Keratinocyte (primary cell): ENCODE measurements at regions not wholly inside any gene's neighbourhood (a gene's known extent, or its start where the extent isn't known, plus 50 kb on each side); places are given as distances from the start of the nearest gene placed in this dataset.

Experiments used
- DNase-seq: peaks from one replicate; pipeline ENCODE4 v3.0.0-alpha.2; 2011; ENCODE audit warnings: low read depth, missing footprints, low spot score
- FAIRE-seq: peaks from 2 replicates; lab custom pipeline; 2011; peaks lifted over from hg19 to GRCh38; lab: Jason Lieb, UNC
- H2AFZ ChIP-seq: 2 replicates; pipeline ENCODE4 v1.6.0; 2012; ENCODE audit warnings: low read length, control low read depth, inconsistent platforms; ENCODE audit not compliant: control insufficient read depth
- H3K27ac ChIP-seq: 2 replicates; pipeline ENCODE4 v1.5.1; 2011; ENCODE audit warnings: low read length; ENCODE audit not compliant: control insufficient read depth, insufficient read depth
- H3K27me3 ChIP-seq: 3 replicates; pipeline ENCODE4 v1.6.0; 2011; ENCODE audit warnings: low read length; ENCODE audit not compliant: control insufficient read depth, insufficient read depth; ENCODE audit errors: extremely low read depth
- H3K36me3 ChIP-seq, 2 experiments: 2 replicates in 1 of 2; 3 replicates in 1 of 2; pipeline ENCODE4 v1.5.1; 2011; ENCODE audit warnings: low read length in 2 of 2, mild to moderate bottlenecking in 1 of 2; ENCODE audit not compliant: control insufficient read depth in 2 of 2, insufficient read depth in 2 of 2; ENCODE audit errors: extremely low read depth in 1 of 2
- H3K4me1 ChIP-seq: 3 replicates; pipeline ENCODE4 v1.5.1; 2011; ENCODE audit warnings: low read length; ENCODE audit not compliant: control insufficient read depth, insufficient read depth; ENCODE audit errors: extremely low read depth
- H3K4me2 ChIP-seq: 3 replicates; pipeline ENCODE4 v1.6.0; 2011; ENCODE audit warnings: low read depth, low read length; ENCODE audit not compliant: control insufficient read depth, insufficient read depth; ENCODE audit errors: extremely low read depth
- H3K4me3 ChIP-seq, 3 experiments: fragments of 200-600 bp in 1 of 3; sonication (generic) in 1 of 3; 2 replicates in 2 of 3; 3 replicates in 1 of 3; pipeline ENCODE4 v1.5.1; 2011 to 2016; ENCODE audit warnings: low read length in 3 of 3, mild to moderate bottlenecking in 3 of 3, control low read depth in 2 of 3, inconsistent platforms in 1 of 3, low read depth in 1 of 3, mixed read lengths in 1 of 3, mixed run types in 1 of 3, moderate library complexity in 1 of 3; ENCODE audit not compliant: control insufficient read depth in 2 of 3, insufficient read depth in 2 of 3; ENCODE audit errors: extremely low read depth in 1 of 3
- H3K79me2 ChIP-seq: 2 replicates; pipeline ENCODE4 v1.6.0; 2012; ENCODE audit warnings: low read length; ENCODE audit not compliant: control insufficient read depth, insufficient read depth
- H3K9ac ChIP-seq: 3 replicates; pipeline ENCODE4 v1.6.0; 2011; ENCODE audit warnings: low read length; ENCODE audit not compliant: control insufficient read depth, insufficient read depth; ENCODE audit errors: extremely low read depth
- H3K9me1 ChIP-seq: 3 replicates; pipeline ENCODE4 v1.6.0; 2011; ENCODE audit warnings: low read length; ENCODE audit not compliant: control insufficient read depth, insufficient read depth; ENCODE audit errors: extremely low read depth
- H3K9me3 ChIP-seq: 2 replicates; pipeline ENCODE4 v1.5.1; 2012; ENCODE audit warnings: low read depth, low read length; ENCODE audit not compliant: control insufficient read depth
- H4K20me1 ChIP-seq: 3 replicates; pipeline ENCODE4 v1.6.0; 2011; ENCODE audit warnings: low read length; ENCODE audit not compliant: control insufficient read depth, insufficient read depth; ENCODE audit errors: extremely low read depth
- EZH2 ChIP-seq: IDR thresholded peaks from one replicate; pipeline ENCODE4 v1.6.1; 2012; ENCODE audit warnings: inconsistent platforms, mild to moderate bottlenecking, low read length, moderate library complexity
- dilution Hi-C: fragments of 300-500 bp; cut with MboI; formaldehyde crosslinking; loops from one replicate; pipeline ENCODE4 v1.7.0; 2020; ENCODE audit warnings: low sequenced_read_pairs; ENCODE audit not compliant: extremely low pct_ligation_motif_present
- TF ChIP-seq, protein P1 (sequence below), 3 experiments: IDR thresholded peaks in 1 of 3; conservative IDR thresholded peaks in 1 of 3; optimal IDR thresholded peaks in 1 of 3; 2 replicates in 2 of 3; 3 replicates in 1 of 3; pipeline versions ENCODE3 to v1.5.1; 2011; ENCODE audit warnings: low read length in 3 of 3, mild to moderate bottlenecking in 3 of 3, moderate library complexity in 2 of 3, control low read depth in 1 of 3, inconsistent platforms in 1 of 3; ENCODE audit not compliant: insufficient read depth in 2 of 3; ENCODE audit errors: extremely low read depth in 1 of 3

DNA sequence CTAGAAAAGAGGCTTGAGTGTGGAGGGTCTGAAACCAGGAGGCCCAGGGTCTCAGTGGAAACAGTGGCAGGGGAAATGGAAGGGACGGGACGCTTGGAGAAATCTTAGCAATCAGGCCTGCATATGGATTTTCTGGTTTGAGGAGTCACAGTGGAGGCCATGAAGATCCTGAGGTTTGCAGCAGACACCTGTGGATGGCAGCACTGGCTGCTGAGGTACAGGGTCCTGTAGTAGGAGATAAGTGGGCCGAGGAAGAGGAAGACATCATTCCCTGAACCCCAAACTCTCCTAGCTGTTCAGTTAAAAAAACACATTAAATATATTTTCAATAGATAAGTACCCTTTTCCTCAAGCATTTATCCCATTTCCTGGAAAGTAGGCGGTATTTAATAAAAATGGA is 208.8 kb upstream of the IGFBP3 start:
- Histone ChIP-seq H3K27ac (no peak overlapping the region), H3K4me3 (no peak overlapping the region), H3K9me3 (no peaks in the 10 kb centered on the region), H3K4me2 (no peak overlapping the region), H3K9ac (no peak overlapping the region), H3K4me1 (peaks cover 7% of the 10 kb centered on the region), H3K27me3 (no peaks in the 10 kb centered on the region), H3K36me3 (no peaks in the 10 kb centered on the region), H4K20me1 (no peaks in the 10 kb centered on the region), H3K79me2 (no peaks in the 10 kb centered on the region), H2AFZ (no peak overlapping the region), H3K9me1 (no peaks in the 10 kb centered on the region)
- DNase-seq (no peak), FAIRE-seq (no peak)
- dilution Hi-C loops: no loop called here
- TF ChIP-seq, protein P1, sequence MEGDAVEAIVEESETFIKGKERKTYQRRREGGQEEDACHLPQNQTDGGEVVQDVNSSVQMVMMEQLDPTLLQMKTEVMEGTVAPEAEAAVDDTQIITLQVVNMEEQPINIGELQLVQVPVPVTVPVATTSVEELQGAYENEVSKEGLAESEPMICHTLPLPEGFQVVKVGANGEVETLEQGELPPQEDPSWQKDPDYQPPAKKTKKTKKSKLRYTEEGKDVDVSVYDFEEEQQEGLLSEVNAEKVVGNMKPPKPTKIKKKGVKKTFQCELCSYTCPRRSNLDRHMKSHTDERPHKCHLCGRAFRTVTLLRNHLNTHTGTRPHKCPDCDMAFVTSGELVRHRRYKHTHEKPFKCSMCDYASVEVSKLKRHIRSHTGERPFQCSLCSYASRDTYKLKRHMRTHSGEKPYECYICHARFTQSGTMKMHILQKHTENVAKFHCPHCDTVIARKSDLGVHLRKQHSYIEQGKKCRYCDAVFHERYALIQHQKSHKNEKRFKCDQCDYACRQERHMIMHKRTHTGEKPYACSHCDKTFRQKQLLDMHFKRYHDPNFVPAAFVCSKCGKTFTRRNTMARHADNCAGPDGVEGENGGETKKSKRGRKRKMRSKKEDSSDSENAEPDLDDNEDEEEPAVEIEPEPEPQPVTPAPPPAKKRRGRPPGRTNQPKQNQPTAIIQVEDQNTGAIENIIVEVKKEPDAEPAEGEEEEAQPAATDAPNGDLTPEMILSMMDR (optimal IDR thresholded peaks at IDR 0.05 in 1 of 3, IDR thresholded peaks at IDR 0.05 in 1 of 3, conservative IDR thresholded peaks at IDR 0.05 in 1 of 3; ENCODE audit: extremely low read depth in 1 of 3, insufficient read depth in 2 of 3, low read length in 3 of 3): peak in 1 of 3 experiments; percentile 64
- no peak for TF ChIP-seq EZH2

DNA sequence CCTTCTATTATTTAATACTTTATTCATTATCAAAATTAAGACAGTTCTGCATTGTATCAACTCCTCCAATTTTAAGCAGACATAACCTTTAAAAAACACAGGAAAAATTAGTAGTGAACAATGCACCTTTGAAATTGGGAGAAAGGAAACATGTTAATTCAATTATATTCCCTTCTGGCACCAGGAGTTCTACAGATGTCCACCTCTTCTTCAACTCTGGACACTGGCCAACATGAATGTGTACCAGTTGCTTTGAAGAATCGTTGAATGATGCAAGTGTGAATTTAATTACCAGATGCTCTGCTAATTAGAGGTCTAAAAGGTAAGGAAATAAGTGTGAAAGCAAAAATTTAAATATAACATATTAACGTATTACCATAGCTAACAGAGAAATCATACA is 206.7 kb upstream of the IGFBP3 start:
- H3K9me3 ChIP-seq: no peaks in the 10 kb centered on the region
- no peak overlapping the region for H3K4me2 ChIP-seq
- DNase-seq (no peak), FAIRE-seq (no peak)
- H4K20me1 ChIP-seq: no peaks in the 10 kb centered on the region
- H3K9ac ChIP-seq: no peak overlapping the region
- H3K79me2 ChIP-seq: no peaks in the 10 kb centered on the region
- H3K4me1 ChIP-seq: peaks cover 7% of the 10 kb centered on the region
- no peak overlapping the region for H2AFZ ChIP-seq
- dilution Hi-C loops: no loop called here
- H3K27ac ChIP-seq: no peak overlapping the region
- H3K36me3 ChIP-seq: no peaks in the 10 kb centered on the region
- H3K9me1 ChIP-seq: no peaks in the 10 kb centered on the region
- H3K4me3 ChIP-seq: no peak overlapping the region
- no peaks in the 10 kb centered on the region for H3K27me3 ChIP-seq
- TF ChIP-seq, protein P1 (optimal IDR thresholded peaks at IDR 0.05 in 1 of 3, IDR thresholded peaks at IDR 0.05 in 1 of 3, conservative IDR thresholded peaks at IDR 0.05 in 1 of 3; ENCODE audit: extremely low read depth in 1 of 3, insufficient read depth in 2 of 3, low read length in 3 of 3): no peak
- TF ChIP-seq EZH2: no peak
